HG03280 (cell line): ENCODE measurements at regions not wholly inside any gene's neighbourhood (a gene's known extent, or its start where the extent isn't known, plus 50 kb on each side); places are given as distances from the start of the nearest gene placed in this dataset.
"Not testable (repeated sequence)": the region's sequence is repeated elsewhere in the genome, so short reads cannot be mapped to it uniquely, and the experiment has no call there.

Source experiments
- ATAC-seq: cut with Tn5 transposase; IDR thresholded peaks from one replicate; pipeline ENCODE4 v1.9.1; 2021; ENCODE audit warnings: mild to moderate bottlenecking, moderate library complexity; ENCODE audit not compliant: unreplicated experiment

GRCh38 chr13:88188986-88189385 is 517.8 kb downstream of the SLITRK5 start:
- ATAC-seq = no peak

GRCh38 chr13:88189728-88190127 is 518.6 kb downstream of the SLITRK5 start:
- ATAC-seq = no peak

- ATAC-seq = no peak
Observed at GRCh38 chr13:88196106-88196505, 524.9 kb downstream of the SLITRK5 start.

DNA sequence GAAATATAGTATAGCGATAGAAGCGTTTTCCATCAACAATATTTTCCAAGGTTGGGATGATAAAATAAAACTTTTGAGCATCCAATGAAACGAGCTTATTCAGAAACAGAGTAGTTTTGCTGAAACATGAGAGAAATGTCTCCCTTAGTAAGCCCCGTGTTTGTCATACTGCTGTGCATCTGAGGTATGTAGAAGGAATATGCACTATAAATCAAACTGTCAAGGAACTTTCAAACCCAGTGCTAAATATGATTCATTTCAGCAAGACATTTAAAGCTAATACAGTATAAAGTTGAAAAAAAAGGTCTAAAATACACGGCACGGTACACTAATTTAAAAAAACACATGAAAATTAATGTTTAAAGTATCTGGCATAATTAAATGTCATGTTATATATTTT is 546.2 kb downstream of the SLITRK5 start:
- ATAC-seq = no peak

- ATAC-seq = no peak
Observed at GRCh38 chr13:88217883-88218282, 546.7 kb downstream of the SLITRK5 start.

GRCh38 chr13:88223958-88224357 is 552.8 kb downstream of the SLITRK5 start:
- no peak for ATAC-seq

DNA sequence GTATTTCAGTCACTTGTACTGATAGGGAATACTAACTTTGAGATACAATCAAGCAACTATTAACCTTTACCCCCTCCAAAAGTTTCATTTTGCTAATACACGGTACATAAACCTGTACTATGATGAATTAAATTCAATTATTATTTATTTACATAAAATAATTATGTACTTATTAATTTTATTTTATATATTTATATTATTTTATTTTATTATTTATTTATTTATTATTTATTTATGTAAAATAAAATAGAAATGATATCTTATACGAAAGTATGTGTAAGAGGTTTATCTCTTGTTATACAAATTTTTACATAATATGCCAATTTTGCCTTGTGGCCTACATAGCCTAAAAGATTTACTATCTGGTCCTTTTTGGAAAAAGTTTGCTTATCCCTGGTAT is 564.3 kb downstream of the SLITRK5 start:
- no peak for ATAC-seq

DNA sequence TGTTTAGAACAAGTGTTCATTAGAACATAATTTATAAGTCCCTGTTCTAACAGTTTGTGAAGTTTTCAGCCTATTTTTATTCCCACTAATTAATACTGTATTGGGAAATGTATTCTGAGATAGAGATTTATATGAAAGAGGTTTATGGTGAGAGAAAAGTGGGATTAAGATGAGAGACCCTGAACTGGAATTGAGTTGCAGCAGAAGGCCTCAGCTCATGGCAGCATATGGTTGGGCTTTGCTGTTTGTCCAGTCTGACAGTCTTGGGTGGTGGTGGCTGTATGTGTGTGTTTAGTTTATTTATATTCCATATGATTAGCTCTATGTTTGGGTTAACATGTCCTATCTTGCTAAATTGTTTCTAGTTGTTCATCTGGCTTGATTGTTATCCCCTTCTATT is 575.1 kb downstream of the SLITRK5 start:
- ATAC-seq = no peak

DNA sequence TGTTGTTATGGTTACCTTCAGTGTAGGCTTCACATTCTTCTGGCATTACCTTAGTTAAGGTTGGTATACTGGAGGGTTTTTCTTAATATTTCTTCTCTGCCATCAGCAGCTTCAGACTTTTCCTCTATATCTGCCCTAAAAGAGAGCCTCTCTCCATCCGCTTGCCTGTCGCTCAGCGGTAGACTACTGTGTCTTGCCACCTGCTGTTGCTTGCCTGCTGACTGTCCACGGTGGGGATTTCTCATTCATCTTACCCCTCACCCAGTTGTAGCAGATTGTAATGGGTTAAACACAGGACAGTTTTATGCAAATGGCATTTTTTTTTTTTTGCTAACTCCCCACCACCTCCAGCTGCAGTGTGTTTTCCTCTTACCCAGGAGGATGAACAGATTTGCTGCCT is 577.2 kb downstream of the SLITRK5 start:
- no peak for ATAC-seq

DNA sequence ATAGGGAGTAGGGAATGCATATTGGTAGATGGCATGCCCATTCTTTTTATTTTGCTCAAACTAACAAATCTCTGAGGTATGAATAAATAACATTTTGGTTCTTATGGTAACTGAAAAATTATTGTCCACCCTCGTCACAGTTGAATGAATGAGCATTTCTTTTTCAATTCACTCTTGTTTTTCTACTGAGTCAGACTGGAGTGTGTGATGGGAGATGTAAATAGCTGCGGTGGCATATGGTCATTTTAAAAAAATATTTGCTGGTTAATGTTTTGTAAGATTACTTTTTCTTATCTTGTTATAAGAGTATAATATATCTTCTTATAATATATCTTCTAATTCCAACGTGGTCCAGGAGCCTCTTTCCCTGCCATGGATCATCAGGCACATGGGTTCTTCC is 586.5 kb downstream of the SLITRK5 start:
- no peak for ATAC-seq

GRCh38 chr13:88263808-88264207 is 592.6 kb downstream of the SLITRK5 start:
- no peak for ATAC-seq

DNA sequence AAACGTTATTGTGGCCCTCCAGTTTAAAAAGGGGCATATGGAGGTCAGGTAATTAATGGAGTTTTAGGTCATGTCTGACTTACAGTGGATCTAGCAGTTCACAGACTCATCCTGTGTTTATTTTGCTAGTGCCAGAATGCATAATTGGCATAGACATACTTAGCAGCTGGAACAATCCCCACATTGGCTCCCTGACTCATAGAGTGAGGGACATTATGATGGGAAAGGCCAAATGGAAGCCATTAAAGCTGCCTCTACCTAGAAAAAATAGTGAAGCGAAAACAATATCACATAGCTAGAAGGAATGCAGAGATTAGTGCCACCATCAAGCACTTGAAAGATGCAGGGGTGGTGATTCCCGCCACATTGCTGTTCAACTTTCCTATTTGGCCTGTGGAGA is 610.7 kb downstream of the SLITRK5 start:
- no peak for ATAC-seq

- no peak for ATAC-seq
Observed at GRCh38 chr13:88285329-88285728, 614.2 kb downstream of the SLITRK5 start.

- no peak for ATAC-seq
Observed at GRCh38 chr13:88288326-88288725, 617.2 kb downstream of the SLITRK5 start.

DNA sequence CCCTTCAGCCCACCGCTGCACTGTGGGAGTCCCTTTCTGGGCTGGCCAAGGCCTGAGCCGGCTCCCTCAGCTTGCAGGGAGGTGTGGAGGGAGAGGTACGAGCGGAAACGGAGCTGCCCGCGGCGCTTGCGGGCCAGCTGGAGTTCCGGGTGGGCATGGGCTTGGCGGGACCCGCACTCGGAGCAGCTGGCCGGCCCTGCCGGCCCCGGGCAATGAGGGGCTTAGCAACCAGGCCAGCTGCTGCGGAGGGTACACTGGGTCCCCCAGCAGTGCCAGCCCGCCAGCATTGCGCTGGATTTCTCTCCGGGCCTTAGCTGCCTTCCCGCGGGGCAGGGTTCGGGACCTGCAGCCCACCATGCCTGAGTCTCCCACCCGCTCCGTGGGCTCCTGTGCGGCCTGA is 620.6 kb downstream of the SLITRK5 start:
- ATAC-seq = not testable (repeated sequence)

DNA sequence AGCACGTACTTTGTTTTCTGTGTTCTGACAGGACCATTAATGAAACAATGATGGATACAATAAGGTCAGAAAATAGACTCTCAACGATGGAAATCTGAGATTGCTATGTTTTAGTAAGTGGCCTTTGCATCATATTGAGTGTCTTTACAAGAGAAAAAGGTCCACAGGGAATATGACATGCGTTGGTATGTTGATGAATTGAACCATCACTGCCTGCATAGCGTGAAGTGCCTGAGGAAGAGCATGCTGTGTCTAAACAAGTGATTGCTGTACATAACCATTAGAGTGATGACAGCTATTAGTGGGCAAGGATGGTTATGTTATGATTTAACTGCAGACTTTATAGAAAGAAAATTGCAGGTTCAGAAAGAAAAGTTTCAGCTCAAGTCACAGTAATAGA is 623.2 kb downstream of the SLITRK5 start:
- ATAC-seq = no peak

DNA sequence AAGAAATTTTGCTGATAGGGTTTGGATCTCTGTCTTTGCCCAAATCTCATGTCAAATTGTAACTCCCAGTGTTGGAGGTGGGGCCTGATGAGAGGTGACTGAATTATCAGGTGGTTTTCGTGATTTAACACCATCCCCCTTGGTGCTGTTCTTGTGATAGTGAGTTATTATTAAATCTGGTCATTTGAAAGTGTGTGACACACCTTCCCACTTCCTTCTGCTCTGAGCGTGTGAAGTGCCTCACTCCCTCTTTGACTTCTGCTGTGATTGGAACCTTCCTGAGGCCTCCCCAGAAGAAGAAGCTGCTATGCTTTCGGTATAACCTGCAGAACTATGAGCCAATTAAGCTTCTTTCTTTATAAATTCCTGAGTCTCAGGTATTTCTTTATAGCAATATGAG is 632.0 kb downstream of the SLITRK5 start:
- no peak for ATAC-seq

GRCh38 chr13:88303605-88304004 is 632.4 kb downstream of the SLITRK5 start:
- no peak for ATAC-seq

DNA sequence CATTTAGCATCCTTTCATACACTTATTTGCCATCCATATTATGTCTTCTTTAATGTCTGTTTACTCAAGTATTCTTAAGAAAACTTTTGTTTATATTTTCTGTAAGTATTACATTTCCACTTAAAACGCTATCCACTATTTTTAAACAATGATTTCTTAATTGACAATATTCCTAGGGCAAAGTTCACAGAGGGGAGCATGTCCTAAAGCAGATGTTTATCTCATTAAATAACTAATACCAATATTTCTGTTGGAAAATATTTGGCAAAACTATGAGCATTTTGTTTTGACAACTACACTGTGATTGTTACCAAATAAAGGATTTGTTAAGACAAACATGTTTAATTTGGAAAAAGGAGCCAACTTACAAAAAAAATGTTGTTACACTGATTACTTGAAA is 643.3 kb downstream of the SLITRK5 start:
- ATAC-seq = no peak

GRCh38 chr13:88329066-88329465 is 657.9 kb downstream of the SLITRK5 start:
- ATAC-seq = no peak

GRCh38 chr13:88339271-88339741 is 668.1 kb downstream of the SLITRK5 start:
- ATAC-seq = no peak

DNA sequence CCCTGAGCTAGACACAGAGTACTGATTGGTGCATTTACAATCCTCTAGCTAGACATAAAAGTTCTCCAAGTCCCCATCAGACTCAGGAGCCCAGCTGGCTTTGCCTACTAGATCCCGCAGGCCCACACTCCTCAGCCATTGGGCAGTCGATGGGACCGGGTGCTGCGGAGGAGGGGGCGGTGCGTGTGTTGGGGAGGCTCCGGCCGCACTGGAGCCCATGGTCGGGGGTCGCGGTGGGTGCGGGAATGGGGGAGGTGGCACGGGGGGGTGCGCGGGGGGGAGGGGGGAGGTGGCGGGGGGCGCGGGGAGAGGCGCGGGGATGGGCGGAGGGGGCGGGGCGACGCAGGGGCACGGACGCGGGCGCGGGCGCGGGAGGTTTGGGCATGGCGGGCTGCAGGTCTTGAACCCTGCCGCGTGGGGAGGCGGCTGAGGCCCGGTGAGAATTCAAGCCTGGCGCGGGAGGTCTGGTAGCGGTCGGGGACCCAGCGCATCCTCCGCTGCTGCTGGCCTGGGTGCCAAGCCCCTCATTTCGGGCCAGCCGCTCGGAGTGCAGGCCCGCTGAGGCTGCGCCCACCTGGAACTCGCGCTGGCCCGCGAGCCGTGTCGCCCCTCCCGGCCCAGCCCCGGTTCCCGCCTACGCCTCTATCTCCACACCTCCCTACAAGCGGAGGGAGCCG is 674.1 kb downstream of the SLITRK5 start:
- ATAC-seq = no peak

DNA sequence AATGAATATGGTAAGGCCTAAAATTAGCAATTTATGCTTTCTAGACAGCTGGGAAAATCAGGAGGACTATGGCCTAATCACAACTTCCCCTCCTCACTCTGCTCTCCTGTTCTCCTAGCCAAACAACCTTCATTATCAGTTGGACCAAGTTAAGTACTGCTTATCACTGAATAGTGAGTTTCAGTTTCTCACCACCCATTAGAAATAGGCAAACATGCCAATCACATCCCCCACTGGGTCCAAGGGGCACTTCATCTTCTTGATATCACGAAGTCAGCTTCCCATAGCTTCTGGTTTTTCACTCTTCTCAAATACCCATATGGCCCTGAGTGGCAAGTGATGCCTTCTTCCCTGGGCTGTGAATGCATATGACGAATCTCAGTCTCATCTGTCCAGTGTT is 689.6 kb downstream of the SLITRK5 start:
- ATAC-seq = no peak
